DND-41 (cell line): ENCODE measurements at regions not wholly inside any gene's neighbourhood (a gene's known extent, or its start where the extent isn't known, plus 50 kb on each side); places are given as distances from the start of the nearest gene placed in this dataset.

Experiments used
- ATAC-seq: fragments of 200-7000 bp; cut with Tn5 transposase; 3 replicates; pipeline ENCODE4 v1.9.1; 2021; ENCODE audit warnings: low read depth; ENCODE audit not compliant: insufficient read depth
- DNase-seq: peaks from one replicate; pipeline ENCODE4 v3.0.0-alpha.2; 2020
- H2AFZ ChIP-seq: 2 replicates; pipeline ENCODE4 v1.6.0; 2012; ENCODE audit warnings: low read depth, low read length
- H3K27ac ChIP-seq: 2 replicates; pipeline ENCODE4 v1.5.1; 2012; ENCODE audit warnings: low read length, inconsistent platforms
- H3K27me3 ChIP-seq: fragments of 200-600 bp; sonication (generic); 2 replicates; pipeline ENCODE4 v1.6.0; 2012; ENCODE audit warnings: low read length, mild to moderate bottlenecking, inconsistent platforms; ENCODE audit not compliant: insufficient read depth, poor library complexity
- H3K36me3 ChIP-seq: 2 replicates; pipeline ENCODE4 v1.5.1; 2012; ENCODE audit warnings: low read length, inconsistent platforms; ENCODE audit not compliant: insufficient read depth
- H3K4me1 ChIP-seq: 2 replicates; pipeline ENCODE4 v1.5.1; 2012; ENCODE audit warnings: mild to moderate bottlenecking, low read length; ENCODE audit not compliant: insufficient read depth
- H3K4me2 ChIP-seq: 2 replicates; pipeline ENCODE4 v1.6.0; 2012; ENCODE audit warnings: mild to moderate bottlenecking, moderate library complexity, low read length, inconsistent platforms; ENCODE audit not compliant: insufficient read depth
- H3K4me3 ChIP-seq, 2 experiments: fragments of 200-600 bp in 1 of 2; shearing (Covaris generic) in 1 of 2; 2 replicates each; pipeline ENCODE4 v1.5.1; 2012 to 2016; ENCODE audit warnings: inconsistent platforms in 2 of 2, low read length in 2 of 2, mild to moderate bottlenecking in 2 of 2, low read depth in 1 of 2, moderate library complexity in 1 of 2
- H3K79me2 ChIP-seq: 2 replicates; pipeline ENCODE4 v1.6.0; 2012; ENCODE audit warnings: low read length, inconsistent platforms; ENCODE audit not compliant: insufficient read depth
- H3K9ac ChIP-seq: 2 replicates; pipeline ENCODE4 v1.6.0; 2012; ENCODE audit warnings: low read depth, mild to moderate bottlenecking, inconsistent platforms, low read length, moderate library complexity
- H3K9me3 ChIP-seq: 2 replicates; pipeline ENCODE4 v1.5.1; 2012; ENCODE audit warnings: low read length, moderate library complexity, mild to moderate bottlenecking, inconsistent platforms; ENCODE audit not compliant: insufficient read depth, severe bottlenecking
- H4K20me1 ChIP-seq: 2 replicates; pipeline ENCODE4 v1.6.0; 2012; ENCODE audit warnings: low read length; ENCODE audit not compliant: insufficient read depth
- EZH2 ChIP-seq: IDR thresholded peaks from 3 replicates; pipeline ENCODE4 v1.6.1; 2012; ENCODE audit warnings: borderline replicate concordance, low read depth, mild to moderate bottlenecking, moderate library complexity, low read length, inconsistent platforms; ENCODE audit not compliant: severe bottlenecking
- TF ChIP-seq, protein P1 (sequence below): IDR thresholded peaks from 2 replicates; pipeline ENCODE4 v1.5.1; 2012; ENCODE audit warnings: borderline replicate concordance, low read length, moderate library complexity, mild to moderate bottlenecking; ENCODE audit not compliant: poor library complexity, severe bottlenecking; ENCODE audit errors: extremely low read depth

DNA sequence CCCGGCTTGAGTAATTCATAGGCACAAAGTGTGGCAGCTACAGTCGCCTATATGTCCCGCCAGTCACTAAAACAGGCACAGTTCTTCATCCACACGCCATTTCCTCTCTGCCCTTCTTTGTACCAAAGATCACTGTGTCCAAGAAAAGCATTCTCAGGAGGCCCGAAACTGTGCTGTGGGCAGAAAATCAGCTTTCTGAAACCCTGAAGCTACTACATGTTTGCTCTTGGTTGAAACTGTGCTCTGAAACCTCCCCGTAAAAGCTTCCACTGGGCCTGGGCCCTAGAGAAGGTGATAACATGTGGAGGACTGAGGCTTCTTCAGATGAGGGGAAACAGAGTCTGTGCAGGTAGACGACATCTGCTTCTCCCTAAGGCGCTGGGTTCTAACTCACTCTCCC is 75.6 kb upstream of the ID2 start:
- Histone ChIP-seq H2AFZ (no peak overlapping the region), H3K36me3 (no peaks in the 10 kb centered on the region), H3K4me3 (no peak overlapping the region), H3K27ac (no peak overlapping the region), H3K4me2 (no peak overlapping the region), H3K9ac (no peak overlapping the region), H3K9me3 (no peaks in the 10 kb centered on the region), H3K27me3 (no peaks in the 10 kb centered on the region), H4K20me1 (no peaks in the 10 kb centered on the region), H3K79me2 (no peaks in the 10 kb centered on the region), H3K4me1 (no peaks in the 10 kb centered on the region)
- TF ChIP-seq, protein P1, sequence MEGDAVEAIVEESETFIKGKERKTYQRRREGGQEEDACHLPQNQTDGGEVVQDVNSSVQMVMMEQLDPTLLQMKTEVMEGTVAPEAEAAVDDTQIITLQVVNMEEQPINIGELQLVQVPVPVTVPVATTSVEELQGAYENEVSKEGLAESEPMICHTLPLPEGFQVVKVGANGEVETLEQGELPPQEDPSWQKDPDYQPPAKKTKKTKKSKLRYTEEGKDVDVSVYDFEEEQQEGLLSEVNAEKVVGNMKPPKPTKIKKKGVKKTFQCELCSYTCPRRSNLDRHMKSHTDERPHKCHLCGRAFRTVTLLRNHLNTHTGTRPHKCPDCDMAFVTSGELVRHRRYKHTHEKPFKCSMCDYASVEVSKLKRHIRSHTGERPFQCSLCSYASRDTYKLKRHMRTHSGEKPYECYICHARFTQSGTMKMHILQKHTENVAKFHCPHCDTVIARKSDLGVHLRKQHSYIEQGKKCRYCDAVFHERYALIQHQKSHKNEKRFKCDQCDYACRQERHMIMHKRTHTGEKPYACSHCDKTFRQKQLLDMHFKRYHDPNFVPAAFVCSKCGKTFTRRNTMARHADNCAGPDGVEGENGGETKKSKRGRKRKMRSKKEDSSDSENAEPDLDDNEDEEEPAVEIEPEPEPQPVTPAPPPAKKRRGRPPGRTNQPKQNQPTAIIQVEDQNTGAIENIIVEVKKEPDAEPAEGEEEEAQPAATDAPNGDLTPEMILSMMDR, result no peak
- no peak for TF ChIP-seq EZH2
- DNase-seq, result no peak
- no peak for ATAC-seq

DNA sequence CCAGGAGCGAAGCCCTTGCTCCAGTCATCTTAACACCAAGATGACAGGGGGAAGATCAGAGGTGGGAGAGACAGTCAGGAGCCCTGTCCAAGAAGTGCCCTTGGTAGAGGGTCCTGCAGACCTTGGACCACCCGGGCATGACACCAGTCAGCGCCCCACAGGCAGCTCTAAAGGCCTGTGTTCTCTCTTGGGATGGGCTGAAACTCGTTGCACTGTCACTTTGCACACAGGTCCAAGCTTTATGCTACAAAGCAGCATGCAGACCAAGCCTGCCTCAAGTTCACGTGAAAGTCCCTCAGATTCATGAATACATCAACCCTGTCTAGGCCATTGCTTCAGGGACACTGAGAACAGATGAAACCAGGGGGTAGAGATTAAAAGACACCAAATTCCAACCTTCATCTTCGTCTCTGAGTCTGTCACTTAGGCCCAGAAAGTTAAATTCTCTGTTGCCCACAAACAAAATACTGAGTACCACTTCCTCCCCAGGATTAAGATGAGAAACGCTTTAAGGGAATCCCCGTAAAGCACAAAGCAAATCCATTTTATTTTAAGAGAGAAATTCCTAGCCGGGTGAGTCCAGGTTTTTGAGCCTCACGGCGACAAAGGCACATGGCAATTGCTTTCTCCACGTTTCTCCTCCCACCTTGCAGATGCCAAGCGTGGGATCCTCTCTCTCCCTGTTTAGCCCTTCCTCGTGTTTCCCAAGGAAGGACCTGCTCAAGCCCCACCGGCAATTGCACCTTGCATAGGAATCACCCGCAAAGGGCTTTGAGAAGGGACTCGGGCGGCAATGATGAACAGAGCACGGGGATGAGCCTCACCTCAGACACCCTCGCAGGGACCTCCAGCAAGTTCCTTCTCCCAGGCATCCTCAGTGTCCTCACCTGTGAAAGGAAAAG is 75.0 kb upstream of the ID2 start:
- Histone ChIP-seq H3K36me3 (no peaks in the 10 kb centered on the region), H3K79me2 (no peaks in the 10 kb centered on the region), H3K27ac (no peak overlapping the region), H4K20me1 (no peaks in the 10 kb centered on the region), H3K4me3 (no peak overlapping the region), H3K9ac (no peak overlapping the region), H3K4me1 (no peaks in the 10 kb centered on the region), H3K4me2 (no peak overlapping the region), H3K27me3 (no peaks in the 10 kb centered on the region), H2AFZ (no peak overlapping the region), H3K9me3 (no peaks in the 10 kb centered on the region)
- no peak for DNase-seq
- TF ChIP-seq, protein P1, result no peak
- no peak for TF ChIP-seq EZH2
- no peak for ATAC-seq

DNA sequence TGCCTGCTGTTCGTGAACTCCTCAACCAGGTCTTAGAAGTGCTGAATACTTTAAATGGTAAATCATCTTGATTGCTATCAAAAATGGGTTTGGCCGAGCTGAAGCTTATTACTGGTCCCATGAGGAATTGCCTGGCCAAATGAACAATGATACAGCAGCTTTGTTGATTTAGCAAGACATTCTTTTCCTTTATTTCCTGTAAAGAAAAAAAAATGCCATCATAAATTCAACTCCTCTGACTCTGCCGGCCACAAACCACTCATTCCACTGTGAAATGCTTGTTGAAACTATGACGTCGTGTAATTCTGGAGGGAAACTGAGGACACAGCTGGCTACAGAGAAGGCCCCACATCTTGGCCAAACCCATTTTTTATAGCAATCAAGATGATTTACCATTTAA is 74.2 kb upstream of the ID2 start:
- H3K9ac ChIP-seq, result no peak overlapping the region
- ATAC-seq (no peak), DNase-seq (no peak)
- H3K27ac ChIP-seq, result no peak overlapping the region
- no peak overlapping the region for H3K4me2 ChIP-seq
- no peaks in the 10 kb centered on the region for H3K79me2 ChIP-seq
- H2AFZ ChIP-seq, result no peak overlapping the region
- H3K4me3 ChIP-seq, result no peak overlapping the region
- H3K27me3 ChIP-seq, result no peaks in the 10 kb centered on the region
- TF ChIP-seq EZH2, result no peak
- TF ChIP-seq, protein P1, result no peak
- no peaks in the 10 kb centered on the region for H3K9me3 ChIP-seq
- no peaks in the 10 kb centered on the region for H3K4me1 ChIP-seq
- no peaks in the 10 kb centered on the region for H4K20me1 ChIP-seq
- no peaks in the 10 kb centered on the region for H3K36me3 ChIP-seq
